Dendritic cell treated with granulocyte-macrophage colony-stimulating factor and Interleukin-4, amounts not matched to agents 40 ng/mL and 50 ng/mL, for 4 days (primary cell): ENCODE measurements at regions not wholly inside any gene's neighbourhood (a gene's known extent, or its start where the extent isn't known, plus 50 kb on each side); places are given as distances from the start of the nearest gene placed in this dataset.
"Not testable (repeated sequence)": the region's sequence is repeated elsewhere in the genome, so short reads cannot be mapped to it uniquely, and the experiment has no call there.

Source experiments
- H3K27ac Mint-ChIP-seq: one replicate; pipeline ENCODE4 v1.8.0; 2022; ENCODE audit warnings: mild to moderate bottlenecking, mixed read lengths
- H3K27me3 Mint-ChIP-seq: one replicate; pipeline ENCODE4 v1.8.0; 2022; ENCODE audit warnings: mild to moderate bottlenecking, mixed read lengths
- H3K36me3 Mint-ChIP-seq: one replicate; pipeline ENCODE4 v1.8.0; 2022; ENCODE audit warnings: low read depth, mixed read lengths
- H3K4me1 Mint-ChIP-seq: one replicate; pipeline ENCODE4 v1.8.0; 2022; ENCODE audit warnings: low read depth, mixed read lengths
- H3K4me3 Mint-ChIP-seq: one replicate; pipeline ENCODE4 v1.8.0; 2022; ENCODE audit warnings: mild to moderate bottlenecking, moderate library complexity, mixed read lengths
- H3K9me3 Mint-ChIP-seq: one replicate; pipeline ENCODE4 v1.8.0; 2022; ENCODE audit warnings: mixed read lengths
- intact Hi-C: fragments of 100-400 bp; cut with micrococcal nuclease; formaldehyde crosslinking; loops from one replicate; pipeline ENCODE4 v1.15.0; 2022

- intact Hi-C loops, H3K4me1 Mint-ChIP-seq, H3K27me3 Mint-ChIP-seq, H3K9me3 Mint-ChIP-seq, H3K27ac Mint-ChIP-seq, H3K36me3 Mint-ChIP-seq, H3K4me3 Mint-ChIP-seq: not testable (repeated sequence)
Measured at GRCh38 chr10:47599657-47600056, 76.2 kb upstream of the AGAP9 start.

- H3K36me3 Mint-ChIP-seq, H3K9me3 Mint-ChIP-seq, intact Hi-C loops, H3K4me3 Mint-ChIP-seq, H3K27me3 Mint-ChIP-seq, H3K4me1 Mint-ChIP-seq, H3K27ac Mint-ChIP-seq: not testable (repeated sequence)
Measured at GRCh38 chr10:47593805-47594204, 70.4 kb upstream of the AGAP9 start.

- H3K4me3 Mint-ChIP-seq, intact Hi-C loops, H3K4me1 Mint-ChIP-seq, H3K36me3 Mint-ChIP-seq, H3K9me3 Mint-ChIP-seq, H3K27me3 Mint-ChIP-seq, H3K27ac Mint-ChIP-seq: not testable (repeated sequence)
Measured at GRCh38 chr10:47593129-47593528, 69.7 kb upstream of the AGAP9 start.

DNA sequence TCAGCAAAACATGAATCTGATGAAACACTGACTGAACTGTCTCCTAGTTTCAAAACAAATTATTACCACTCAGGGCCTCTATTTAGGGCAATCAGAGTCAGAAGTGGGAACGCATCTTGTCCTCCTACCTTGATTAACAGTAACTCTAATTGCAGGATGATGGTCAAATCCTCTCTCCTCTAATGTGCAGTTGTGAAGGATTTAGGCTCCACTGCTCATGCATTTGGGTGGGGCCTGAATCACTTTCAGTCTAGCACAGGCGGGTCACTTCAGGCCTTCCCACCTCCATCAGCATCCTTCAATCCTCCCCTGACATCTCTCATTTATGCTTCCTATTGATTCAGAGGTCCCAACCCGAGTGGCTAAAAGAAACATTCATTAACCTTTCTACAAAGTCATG, 67.5 kb upstream of the AGAP9 start:
- H3K4me3 Mint-ChIP-seq, intact Hi-C loops, H3K27me3 Mint-ChIP-seq, H3K36me3 Mint-ChIP-seq, H3K27ac Mint-ChIP-seq, H3K4me1 Mint-ChIP-seq, H3K9me3 Mint-ChIP-seq: not testable (repeated sequence)

- H3K27ac Mint-ChIP-seq, H3K36me3 Mint-ChIP-seq, intact Hi-C loops: not testable (repeated sequence)
Measured at GRCh38 chr10:47590534-47590933, 67.1 kb upstream of the AGAP9 start.

DNA sequence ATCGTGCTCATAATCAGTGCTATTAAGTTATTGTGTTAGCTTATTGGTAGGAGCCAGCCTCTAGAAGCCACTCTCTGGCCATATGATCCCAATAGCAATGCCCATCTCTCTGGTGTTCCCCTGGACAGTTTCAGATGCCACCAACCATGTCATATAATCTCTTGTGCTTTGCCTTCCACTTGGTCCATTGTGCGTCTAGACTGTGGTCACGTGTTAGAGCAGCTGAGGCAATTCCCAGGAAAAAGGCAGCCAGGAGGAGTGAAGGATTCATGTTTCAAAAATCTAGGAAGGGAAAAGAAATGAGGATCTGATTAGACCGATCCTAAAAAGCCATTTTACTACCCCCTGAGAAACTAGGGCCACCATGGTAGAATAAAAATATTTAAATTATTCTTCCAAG, 58.6 kb upstream of the AGAP9 start:
- H3K4me1 Mint-ChIP-seq, H3K36me3 Mint-ChIP-seq, H3K4me3 Mint-ChIP-seq, H3K27me3 Mint-ChIP-seq, intact Hi-C loops, H3K27ac Mint-ChIP-seq, H3K9me3 Mint-ChIP-seq: not testable (repeated sequence)

More at GRCh38 chr10:47590534-47590933, 67.1 kb upstream of the AGAP9 start:
- not testable (repeated sequence) for H3K9me3 Mint-ChIP-seq, H3K27me3 Mint-ChIP-seq, H3K4me1 Mint-ChIP-seq, H3K4me3 Mint-ChIP-seq

- H3K27me3 Mint-ChIP-seq, H3K4me3 Mint-ChIP-seq, H3K36me3 Mint-ChIP-seq, H3K4me1 Mint-ChIP-seq, H3K9me3 Mint-ChIP-seq, intact Hi-C loops, H3K27ac Mint-ChIP-seq: not testable (repeated sequence)
Measured at GRCh38 chr10:47580063-47580462, 56.6 kb upstream of the AGAP9 start.

DNA sequence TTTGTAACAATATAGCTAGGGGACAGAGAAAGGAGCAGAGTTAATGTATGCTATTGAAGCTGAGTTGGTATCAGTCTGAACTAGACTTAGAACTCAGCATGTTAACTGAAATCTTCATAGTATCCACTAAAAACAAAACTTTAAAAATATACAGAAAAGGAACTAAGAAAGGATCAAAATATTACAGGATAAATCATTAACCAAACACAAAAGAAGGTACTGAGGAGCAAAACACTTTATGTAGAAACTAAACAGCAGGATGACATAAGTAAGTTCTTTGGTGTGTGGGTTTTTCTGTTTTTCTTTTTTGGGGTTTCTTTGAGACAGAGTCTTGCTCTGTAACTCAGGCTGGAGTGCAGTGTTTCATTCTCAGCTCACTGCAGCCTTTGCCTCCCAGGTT, 55.1 kb upstream of the AGAP9 start:
- H3K27me3 Mint-ChIP-seq, intact Hi-C loops: not testable (repeated sequence)

More for the DNA sequence above, 55.1 kb upstream of the AGAP9 start:
- H3K36me3 Mint-ChIP-seq, H3K9me3 Mint-ChIP-seq, H3K27ac Mint-ChIP-seq, H3K4me1 Mint-ChIP-seq, H3K4me3 Mint-ChIP-seq: not testable (repeated sequence)
